ENCODE measurements at regions not wholly inside any gene's neighbourhood (a gene's known extent, or its start where the extent isn't known, plus 50 kb on each side); places are given as distances from the start of the nearest gene placed in this dataset.

GRCh38 chr14:34059037-34059924, 108.4 kb upstream of the EGLN3 start:
- TF ChIP-seq E2F3 (CRISPR knock-in tag; IDR thresholded peaks at IDR 0.05) (no peak), ZNF584 (CRISPR knock-in tag; IDR thresholded peaks at IDR 0.05; ENCODE audit: low read depth) (no peak), YY1 (IDR thresholded peaks at IDR 0.05; ENCODE audit: borderline replicate concordance in 1 of 3, control insufficient read depth in 1 of 3, extremely low read depth in 1 of 3, insufficient read depth in 3 of 3, insufficient read length in 1 of 3, insufficient replicate concordance in 2 of 3, low read depth in 1 of 3, low read length in 2 of 3) (no peak), ETS2 (tag; IDR thresholded peaks at IDR 0.05; ENCODE audit: borderline replicate concordance, poor library complexity, severe bottlenecking) (no peak), DNMT1 (IDR thresholded peaks at IDR 0.05) (no peak), USF1 (CRISPR knock-in tag; IDR thresholded peaks at IDR 0.05) (no peak), EP300 (IDR thresholded peaks at IDR 0.05; ENCODE audit: low read length) (no peak), HDAC2 (IDR thresholded peaks at IDR 0.05) (no peak), NFIC (IDR thresholded peaks at IDR 0.05) (no peak), KDM4B (IDR thresholded peaks at IDR 0.05; ENCODE audit: borderline replicate concordance in 2 of 2, low read depth in 1 of 2) (no peak), ZNF140 (CRISPR knock-in tag; IDR thresholded peaks at IDR 0.05) (no peak), SIN3B (IDR thresholded peaks at IDR 0.05; ENCODE audit: low read depth) (no peak), CTCF (IDR thresholded peaks at IDR 0.05 in 2 of 3, conservative IDR thresholded peaks at IDR 0.05 in 1 of 3; ENCODE audit: insufficient read depth in 2 of 3, low read depth in 1 of 3, low read length in 3 of 3) (no peak), MAFK (IDR thresholded peaks at IDR 0.05; ENCODE audit: low read length) (peak; percentile 69)

Data from K562 (cell line).